ENCODE measurements at regions not wholly inside any gene's neighbourhood (a gene's known extent, or its start where the extent isn't known, plus 50 kb on each side); places are given as distances from the start of the nearest gene placed in this dataset.
A peak's percentile ranks its signal among the peaks of the same experiment; 100 is the strongest.
"Not testable (repeated sequence)": the region's sequence is repeated elsewhere in the genome, so short reads cannot be mapped to it uniquely, and the experiment has no call there.

- TF ChIP-seq ZNF362 (tag by site-specific recombination; IDR thresholded peaks at IDR 0.05): no peak
- no peak for TF ChIP-seq ZBTB26 (tag by site-specific recombination; optimal IDR thresholded peaks at IDR 0.05)
- no peak for TF ChIP-seq ZBTB10 (tag by site-specific recombination; IDR thresholded peaks at IDR 0.05)
Measured at GRCh38 chr1:109840011-109840629, 70.5 kb upstream of the CSF1 start (continued).

GRCh38 chr1:109839276-109839675, 71.4 kb upstream of the CSF1 start:
- CTCF ChIA-PET; H3K4me1 ChIP-seq (ENCODE audit: control insufficient read depth, insufficient read depth, low read length); POLR2A ChIA-PET; H3K9me3 ChIP-seq (ENCODE audit: control insufficient read depth, insufficient read depth, low read depth, low read length); H3K27ac ChIP-seq (ENCODE audit: extremely low read depth, low read depth, low read length); H3K4me3 ChIP-seq (ENCODE audit: low read depth, low read length); H3K36me3 ChIP-seq (ENCODE audit: control insufficient read depth in 2 of 2, insufficient read depth in 1 of 2, low read length in 2 of 2): not testable (repeated sequence)

GRCh38 chr1:109838838-109839240, 71.8 kb upstream of the CSF1 start:
- no peak overlapping the region for H3K4me3 ChIP-seq (ENCODE audit: low read depth, low read length)
- POLR2A ChIA-PET: no interaction called here
- no peaks in the 10 kb centered on the region for H3K4me1 ChIP-seq (ENCODE audit: control insufficient read depth, insufficient read depth, low read length)
- no peaks in the 10 kb centered on the region for H3K36me3 ChIP-seq (ENCODE audit: control insufficient read depth in 2 of 2, insufficient read depth in 1 of 2, low read length in 2 of 2)
- CTCF ChIA-PET: interaction anchor here (1.1 kb wide), 1 partner anchor 65 kb away, joined by 5 read pairs; no protein-coding TSS in a partner anchor
- TF ChIP-seq ZNF560 (tag by site-specific recombination; IDR thresholded peaks at IDR 0.05; ENCODE audit: borderline replicate concordance) (no peak), ZNF138 (tag by site-specific recombination; IDR thresholded peaks at IDR 0.05; ENCODE audit: borderline replicate concordance) (no peak), ZNF394 (tag by site-specific recombination; IDR thresholded peaks at IDR 0.05; ENCODE audit: borderline replicate concordance) (no peak)
- H3K27ac ChIP-seq (ENCODE audit: extremely low read depth, low read depth, low read length): no peak overlapping the region
- no peaks in the 10 kb centered on the region for H3K9me3 ChIP-seq (ENCODE audit: control insufficient read depth, insufficient read depth, low read depth, low read length)

GRCh38 chr1:109837852-109838570, 72.6 kb upstream of the CSF1 start:
- peak; percentile 95 for TF ChIP-seq SETDB1 (IDR thresholded peaks at IDR 0.05; ENCODE audit: insufficient read length, low read length)
- TF ChIP-seq ZNF677 (tag by site-specific recombination; IDR thresholded peaks at IDR 0.05): no peak
- POLR2A ChIA-PET: no interaction called here
- Histone ChIP-seq H3K4me3 (ENCODE audit: low read depth, low read length) (no peak overlapping the region), H3K4me1 (ENCODE audit: control insufficient read depth, insufficient read depth, low read length) (no peaks in the 10 kb centered on the region), H3K36me3 (ENCODE audit: control insufficient read depth in 2 of 2, insufficient read depth in 1 of 2, low read length in 2 of 2) (no peaks in the 10 kb centered on the region), H3K9me3 (ENCODE audit: control insufficient read depth, insufficient read depth, low read depth, low read length) (no peaks in the 10 kb centered on the region), H3K27ac (ENCODE audit: extremely low read depth, low read depth, low read length) (no peak overlapping the region)
- CTCF ChIA-PET: interaction anchor here (1.1 kb wide), 1 partner anchor 64 kb away, joined by 5 read pairs; no protein-coding TSS in a partner anchor

- CTCF ChIA-PET: interaction anchor here (0.9 kb wide), 1 partner anchor 250 kb away, joined by 4 read pairs; no protein-coding TSS in a partner anchor
- H3K9me3 ChIP-seq (ENCODE audit: control insufficient read depth, insufficient read depth, low read depth, low read length); H3K4me3 ChIP-seq (ENCODE audit: low read depth, low read length); H3K4me1 ChIP-seq (ENCODE audit: control insufficient read depth, insufficient read depth, low read length); H3K36me3 ChIP-seq (ENCODE audit: control insufficient read depth in 2 of 2, insufficient read depth in 1 of 2, low read length in 2 of 2); POLR2A ChIA-PET; H3K27ac ChIP-seq (ENCODE audit: extremely low read depth, low read depth, low read length): not testable (repeated sequence)
Measured at GRCh38 chr1:109835645-109836044, 71.9 kb upstream of the EPS8L3 start.

Measured in HEK293 (cell line).